D341Med (cell line): ENCODE measurements at regions not wholly inside any gene's neighbourhood (a gene's known extent, or its start where the extent isn't known, plus 50 kb on each side); places are given as distances from the start of the nearest gene placed in this dataset.

Source experiments
- DNase-seq: peaks from one replicate; pipeline ENCODE4 v3.0.0; 2012; ENCODE audit warnings: low spot score

DNA sequence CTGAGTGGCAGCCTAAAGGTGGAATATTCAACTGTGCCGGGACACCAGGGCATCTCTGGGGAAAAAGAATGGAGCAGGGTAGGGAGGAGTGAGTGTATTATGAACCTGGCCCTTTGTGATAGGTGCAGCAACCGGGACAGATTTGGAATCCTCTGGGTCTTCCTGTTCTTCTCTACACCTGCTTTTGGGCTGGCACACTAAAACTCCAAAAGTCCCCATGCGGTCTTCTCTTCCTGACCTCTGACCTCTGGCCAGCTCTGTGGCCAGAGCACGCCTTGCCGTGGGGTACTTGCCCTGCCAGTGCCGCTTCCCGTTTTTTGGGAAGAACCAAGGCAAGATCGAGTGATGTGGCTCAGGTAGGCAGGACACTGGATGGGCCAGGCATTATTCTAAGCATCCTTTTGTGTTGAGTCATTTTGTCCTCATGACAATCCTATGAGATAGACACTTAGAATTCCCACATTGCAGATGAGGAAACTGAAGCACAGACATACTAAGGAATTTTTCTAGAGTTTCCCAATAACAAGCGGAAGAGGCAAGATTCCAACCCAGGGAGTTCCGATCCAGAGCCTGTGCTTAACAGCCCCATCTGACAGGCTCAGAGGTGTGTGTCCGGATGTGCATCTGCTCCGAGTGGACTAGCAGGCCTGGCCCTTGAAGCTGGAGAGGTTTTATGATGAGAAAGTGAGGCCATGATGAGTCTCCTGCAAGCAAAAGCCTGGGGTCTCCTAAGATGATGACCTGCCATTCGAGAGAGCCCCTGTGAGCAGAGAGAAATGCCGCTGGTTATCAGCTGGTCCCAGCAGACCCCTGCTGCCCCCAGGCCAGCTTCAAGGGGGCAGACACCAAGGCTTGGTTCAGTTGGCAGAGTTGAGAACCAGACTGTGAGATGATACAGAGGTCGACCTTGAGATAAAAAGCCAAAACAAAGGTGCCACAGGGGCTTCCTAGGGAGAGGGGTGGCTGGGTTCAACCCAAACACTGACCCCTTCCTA lies 67.9 kb upstream of the ESRRB start:
- no peak for DNase-seq

DNA sequence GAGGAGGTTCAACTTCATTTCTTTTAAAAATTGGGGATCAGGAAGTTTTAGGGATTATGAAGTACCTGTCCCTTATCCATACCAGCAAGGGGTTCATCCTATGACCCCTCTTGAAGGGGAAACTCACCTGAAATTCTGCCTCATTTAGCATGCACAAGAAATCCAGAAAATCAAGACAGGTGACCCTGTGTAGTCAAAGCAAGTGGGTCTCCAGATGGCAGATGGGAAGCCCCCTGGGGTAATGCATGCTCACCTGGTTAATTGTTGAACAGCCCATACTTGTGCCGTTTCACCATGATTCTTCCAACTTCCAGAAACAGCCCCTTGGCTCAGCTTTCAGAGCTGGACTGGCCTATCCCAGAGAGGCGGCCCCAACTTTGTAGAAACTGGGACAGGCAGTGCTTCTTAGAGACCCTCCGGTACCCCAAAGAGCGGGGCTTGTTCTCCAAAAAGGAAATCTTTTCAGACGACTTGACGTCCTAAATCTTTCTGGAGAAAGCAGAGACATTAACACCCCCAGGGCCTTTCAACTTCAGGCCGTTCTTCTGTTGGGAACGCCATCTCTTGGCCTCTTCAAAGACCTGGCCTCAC lies 66.3 kb upstream of the ESRRB start:
- no peak for DNase-seq

DNA sequence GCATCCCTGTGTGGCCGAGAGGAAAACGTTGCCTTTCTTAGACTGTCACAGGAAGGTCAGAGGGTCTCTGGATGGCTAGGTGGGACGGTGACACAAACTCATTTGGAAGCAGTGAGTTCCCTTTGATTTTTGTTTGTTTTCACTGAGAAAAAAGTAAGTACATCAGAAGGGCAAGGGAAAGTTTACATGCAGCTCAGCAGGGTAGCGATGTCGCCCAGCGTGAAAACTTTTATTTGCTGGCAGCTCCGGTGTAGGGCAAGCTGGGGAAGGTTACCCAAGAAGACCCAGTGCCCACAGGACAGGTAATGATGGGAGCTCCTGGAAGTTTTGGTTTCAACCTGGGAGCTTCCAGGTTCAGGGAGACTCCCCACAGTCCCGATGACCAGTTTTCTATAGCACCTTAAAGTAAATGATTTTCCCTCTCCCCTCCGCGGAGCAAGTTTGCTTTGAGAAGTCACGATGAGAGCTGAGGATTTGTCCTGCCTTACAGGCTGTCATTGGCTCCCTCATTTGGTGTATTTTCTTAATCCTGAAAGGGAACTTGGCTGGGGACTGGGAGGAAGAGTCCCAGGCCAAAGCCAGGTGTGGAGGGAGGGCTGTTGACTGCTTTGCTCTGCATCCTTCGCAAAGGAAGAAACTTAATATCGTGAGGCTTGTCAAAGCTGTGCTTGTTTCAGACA lies 64.7 kb upstream of the ESRRB start:
- no peak for DNase-seq

DNA sequence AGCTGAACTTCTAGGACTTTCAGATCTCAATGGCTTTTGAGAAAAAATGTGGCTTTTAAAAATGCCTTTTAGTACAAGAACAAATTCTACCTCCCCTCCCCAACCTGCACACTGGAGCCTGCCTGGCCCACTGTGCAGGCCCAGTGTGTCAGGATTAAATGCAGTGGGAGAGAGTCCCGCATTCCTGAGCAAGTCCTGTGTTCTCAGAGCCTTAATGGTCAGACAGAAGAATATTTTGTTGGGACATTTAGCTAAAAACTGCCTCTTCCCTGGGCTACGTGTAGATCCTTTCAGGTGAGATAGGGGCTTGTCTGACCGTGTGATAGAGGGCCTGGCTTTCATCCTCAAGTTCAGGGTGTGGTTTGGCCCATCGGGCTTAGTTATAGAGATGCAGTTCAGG lies 63.1 kb upstream of the ESRRB start:
- DNase-seq, result no peak

DNA sequence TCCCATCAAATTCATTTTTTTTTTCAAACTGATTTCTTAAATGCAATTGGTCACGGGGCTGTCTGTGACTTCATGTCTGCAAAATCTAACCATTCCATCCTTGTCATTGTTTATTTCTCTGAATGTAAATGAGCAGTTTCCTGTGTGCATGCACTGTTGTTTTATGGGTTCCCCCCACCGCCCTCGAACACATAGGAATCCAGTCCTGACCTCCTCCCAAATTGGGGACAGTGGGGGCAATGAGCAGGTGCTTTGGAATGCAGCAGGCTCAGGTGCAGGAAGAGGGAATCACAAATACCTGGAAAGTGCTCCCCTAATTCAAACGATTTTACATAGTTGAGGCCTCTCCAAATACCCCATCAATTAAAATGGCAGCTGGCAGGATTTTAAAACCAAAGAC lies 62.6 kb upstream of the ESRRB start:
- no peak for DNase-seq

DNA sequence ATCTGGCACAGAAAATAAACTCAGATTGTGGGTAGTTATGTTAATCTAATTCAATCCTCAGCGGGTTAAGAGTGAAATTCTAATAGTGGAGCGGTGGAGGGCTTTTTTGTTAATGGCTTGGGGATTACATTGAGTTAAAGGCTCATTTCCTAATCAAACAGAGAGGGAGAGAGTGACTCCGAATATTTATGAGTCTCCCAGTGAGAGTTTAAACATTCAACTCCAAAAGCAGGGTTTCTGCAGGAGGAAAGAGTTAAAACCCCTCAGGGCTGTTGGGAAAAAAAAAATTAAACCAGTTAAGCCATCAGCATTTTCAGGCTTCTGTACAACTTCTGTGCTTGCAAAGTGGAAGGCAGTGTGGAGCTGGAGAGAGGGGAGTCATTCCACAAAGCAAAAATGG lies 62.1 kb upstream of the ESRRB start:
- DNase-seq, result no peak

DNA sequence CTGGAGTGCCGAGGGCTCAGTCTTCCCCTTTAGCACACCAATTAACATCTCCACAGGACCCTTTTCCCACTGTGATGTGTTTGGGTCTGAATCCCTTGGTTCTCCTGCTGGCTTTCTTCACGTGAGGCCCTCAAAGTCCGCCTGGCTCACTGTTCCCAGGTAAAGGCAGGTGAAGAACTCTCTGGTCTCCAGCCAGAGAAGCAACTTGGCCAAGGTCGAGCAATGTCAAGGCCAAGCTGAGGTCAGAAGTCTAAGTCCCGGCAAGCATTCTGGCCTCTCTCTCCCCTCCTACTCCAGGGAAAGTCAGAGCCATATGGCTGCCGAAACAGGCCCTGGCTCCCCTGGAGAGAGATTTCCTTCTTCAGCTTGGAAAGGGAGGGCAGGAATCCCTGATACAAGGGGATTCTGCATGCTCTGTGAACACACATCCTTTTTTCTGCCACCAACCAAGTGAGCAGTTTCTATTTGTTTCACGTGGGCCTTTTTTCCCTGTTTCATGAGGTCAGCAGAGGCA lies 61.4 kb upstream of the ESRRB start:
- DNase-seq, result no peak

DNA sequence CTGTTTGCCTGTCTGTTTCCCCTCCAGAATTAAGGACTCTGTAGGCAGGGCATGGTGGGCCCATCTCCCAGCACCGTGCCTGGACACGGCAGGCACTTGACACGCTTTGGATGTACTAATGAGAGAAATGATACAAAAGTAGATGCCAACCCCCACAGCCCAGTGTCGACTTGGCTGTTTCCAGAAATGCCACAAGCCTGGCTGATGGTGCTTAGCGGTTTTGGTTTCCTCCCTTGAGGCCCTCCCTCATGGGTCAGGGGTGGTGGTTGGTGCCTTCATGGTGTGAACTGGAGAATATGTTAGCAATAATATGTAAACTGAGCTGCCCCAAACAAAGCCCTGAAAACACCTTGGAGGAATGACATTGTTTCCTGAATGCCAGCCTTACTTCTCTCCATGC lies 55.5 kb upstream of the ESRRB start:
- no peak for DNase-seq

DNA sequence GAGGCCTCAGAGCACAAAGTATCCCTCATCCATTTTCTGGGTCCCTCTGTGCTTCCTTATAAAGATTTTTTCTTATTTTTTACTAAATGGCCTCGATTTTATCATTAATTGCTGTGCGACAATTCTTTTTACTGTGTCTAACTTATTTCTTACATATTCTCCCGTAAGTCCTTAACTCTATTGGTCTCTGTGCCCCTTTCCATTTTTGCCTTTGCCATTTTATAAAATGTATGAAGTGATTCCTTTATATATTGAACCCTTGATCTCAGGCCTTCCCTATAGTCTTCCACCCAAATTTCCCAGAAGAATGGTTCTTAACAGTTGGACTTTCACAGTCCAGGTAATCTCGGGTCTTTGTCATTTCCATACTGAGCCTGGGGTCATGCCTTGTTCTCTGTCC lies 55.0 kb upstream of the ESRRB start:
- no peak for DNase-seq

DNA sequence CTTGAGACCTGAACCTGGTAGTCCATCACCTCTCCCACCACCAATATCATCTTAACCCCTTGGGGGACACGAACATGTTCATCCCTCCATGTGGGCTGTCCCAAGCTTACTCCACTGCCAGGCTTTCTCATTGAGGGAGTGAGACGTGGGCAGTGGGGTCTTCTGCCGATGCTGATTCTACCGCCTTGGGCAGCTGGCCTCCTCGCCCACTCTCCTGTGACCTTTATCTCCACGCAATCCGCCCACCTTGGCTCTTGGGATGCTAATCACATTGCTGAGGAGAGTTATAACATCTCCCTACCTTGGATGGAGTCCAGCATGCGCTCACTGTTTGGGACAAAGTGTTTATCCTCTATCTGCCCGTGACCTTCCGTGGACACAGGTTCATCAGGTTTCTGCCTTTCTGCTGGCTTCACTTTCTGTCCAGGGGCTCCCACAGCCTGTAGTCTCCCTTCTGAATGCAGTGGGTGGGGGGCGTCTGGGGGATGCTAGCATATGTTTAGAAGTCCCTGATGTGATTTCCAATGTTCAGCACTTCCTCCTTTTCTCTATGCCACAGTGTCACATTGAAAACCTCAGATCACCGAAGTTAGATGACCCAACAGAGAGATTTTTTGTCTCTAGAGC lies 53.2 kb upstream of the ESRRB start:
- no peak for DNase-seq

DNA sequence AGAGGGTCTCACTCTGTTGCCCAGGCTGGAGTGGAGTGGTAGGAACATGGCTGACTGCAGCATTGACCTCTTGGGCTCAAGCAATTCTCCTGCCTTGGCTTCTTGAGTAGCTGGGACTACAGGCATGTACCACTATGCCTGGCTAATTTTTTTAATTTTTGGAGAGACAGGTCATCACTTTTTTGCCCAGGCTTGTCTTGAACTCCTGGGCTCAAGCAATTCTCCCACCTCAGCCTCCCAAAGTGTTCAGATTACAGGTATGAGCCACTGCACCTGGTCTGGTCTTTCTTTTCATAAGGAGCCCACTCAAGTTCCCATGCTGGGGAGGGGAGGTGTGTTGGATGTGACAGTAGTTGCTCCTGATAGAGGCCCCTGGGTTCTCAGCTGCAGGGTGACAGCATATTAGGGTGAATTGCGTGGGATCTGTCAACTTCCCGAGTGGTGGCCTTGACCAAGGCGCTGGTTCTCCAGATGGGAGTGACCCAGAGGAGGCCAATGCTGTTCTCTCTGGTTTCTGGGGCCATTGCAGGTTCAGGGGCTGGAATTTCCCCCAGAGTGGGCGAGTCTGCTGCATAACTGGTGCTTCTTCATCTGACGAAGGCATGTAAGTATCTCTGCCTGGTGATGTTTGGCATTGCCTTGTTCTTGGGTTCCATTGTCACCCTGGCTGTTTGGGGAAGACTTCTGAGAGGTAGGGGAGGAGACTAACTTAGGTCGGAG lies 52.4 kb upstream of the ESRRB start:
- DNase-seq, result no peak

DNA sequence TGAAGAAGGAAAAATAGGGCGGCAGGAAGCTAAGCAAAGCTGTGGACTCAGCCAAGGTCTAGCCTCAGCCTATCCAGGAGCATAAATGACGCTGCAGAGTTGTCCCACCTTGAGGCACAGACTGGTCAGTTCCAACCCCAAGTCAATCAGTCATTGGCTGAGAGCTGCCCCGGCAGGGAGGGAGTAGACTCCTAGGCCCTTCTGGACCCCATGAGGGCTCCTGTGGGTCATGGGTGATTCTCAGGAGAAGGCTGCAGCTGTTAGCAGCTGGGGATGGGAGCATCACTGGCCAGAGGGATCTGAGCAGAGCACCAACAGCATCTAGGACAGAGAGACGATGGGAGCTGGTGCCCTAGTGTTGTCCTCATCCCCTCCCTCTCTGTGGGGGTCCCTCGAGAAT lies 51.8 kb upstream of the ESRRB start:
- no peak for DNase-seq
